Adrenal gland (tissue), 5 donors: ENCODE measurements at regions not wholly inside any gene's neighbourhood (a gene's known extent, or its start where the extent isn't known, plus 50 kb on each side); places are given as distances from the start of the nearest gene placed in this dataset.

Source experiments
- CTCF ChIP-seq, 6 experiments: fragments of 450-650 bp in 4 of 6; fragments of 200-600 bp in 2 of 6; sonication (generic) in 1 of 6; IDR thresholded peaks; 1 replicate in 5 of 6; 2 replicates in 1 of 6; pipeline versions ENCODE4 v1.5.1 to v1.8.0; 2016 to 2021; ENCODE audit warnings: antibody characterized with exemption in 6 of 6, mild to moderate bottlenecking in 2 of 6, moderate library complexity in 1 of 6
- POLR2A ChIP-seq, 2 donors: fragments of 450-650 bp; IDR thresholded peaks; one replicate each; pipeline ENCODE4 v1.6.1; 2017; ENCODE audit warnings: antibody characterized with exemption in 2 of 2, mild to moderate bottlenecking in 2 of 2, moderate library complexity in 1 of 2
- donor health status: DM: no; HTN: no; CAD: no.

GRCh38 chr18:54675076-54675475 lies 84.0 kb downstream of the DYNAP start:
- TF ChIP-seq POLR2A (IDR thresholded peaks at IDR 0.05) (no peak), CTCF (IDR thresholded peaks at IDR 0.05) (no peak)
